Smooth muscle cell (in vitro differentiated cells): ENCODE measurements at regions not wholly inside any gene's neighbourhood (a gene's known extent, or its start where the extent isn't known, plus 50 kb on each side); places are given as distances from the start of the nearest gene placed in this dataset.

Experiments used
- DNase-seq: peaks from one replicate; lab custom pipeline; 2025; ENCODE audit not compliant: unreplicated experiment; lab: John Stamatoyannopoulos, UW
- H2AFZ ChIP-seq: fragments of 200-600 bp; sonication (generic); 2 replicates; pipeline ENCODE4 v1.6.0; 2016; ENCODE audit warnings: antibody characterized with exemption, low read depth, mild to moderate bottlenecking
- H3F3A ChIP-seq: fragments of 200-600 bp; sonication (generic); 2 replicates; pipeline ENCODE4 v1.6.0; 2017; ENCODE audit warnings: antibody characterized with exemption, low read depth
- H3K27ac ChIP-seq: fragments of 200-600 bp; sonication (generic); 2 replicates; pipeline ENCODE4 v1.5.1; 2016; ENCODE audit warnings: low read depth, mild to moderate bottlenecking
- H3K27me3 ChIP-seq: fragments of 200-600 bp; sonication (generic); 2 replicates; pipeline ENCODE4 v1.6.1; 2016; ENCODE audit warnings: low read depth, mild to moderate bottlenecking
- H3K36me3 ChIP-seq: fragments of 200-600 bp; sonication (generic); 2 replicates; pipeline ENCODE4 v1.5.1; 2016; ENCODE audit warnings: low read depth
- H3K4me1 ChIP-seq: fragments of 200-600 bp; sonication (generic); 2 replicates; pipeline ENCODE4 v1.5.1; 2016; ENCODE audit warnings: low read depth
- H3K4me2 ChIP-seq: fragments of 200-600 bp; sonication (generic); 2 replicates; pipeline ENCODE4 v1.6.0; 2016; ENCODE audit warnings: mild to moderate bottlenecking
- H3K4me3 ChIP-seq: fragments of 200-600 bp; sonication (generic); 2 replicates; pipeline ENCODE4 v1.5.1; 2016; ENCODE audit warnings: mild to moderate bottlenecking
- H3K79me2 ChIP-seq: fragments of 200-600 bp; sonication (generic); 2 replicates; pipeline ENCODE4 v1.6.0; 2016; ENCODE audit warnings: low read depth, mild to moderate bottlenecking
- H3K9ac ChIP-seq: fragments of 200-600 bp; sonication (generic); 2 replicates; pipeline ENCODE4 v1.6.0; 2016; ENCODE audit warnings: low read depth
- H3K9me3 ChIP-seq: fragments of 200-600 bp; sonication (generic); replicated peaks from 2 replicates; pipeline ENCODE4 v1.5.1; 2016; ENCODE audit warnings: low read depth
- H4K20me1 ChIP-seq: fragments of 200-600 bp; sonication (generic); 2 replicates; pipeline ENCODE4 v1.6.0; 2016; ENCODE audit warnings: low read depth
- WGBS: methylation state at CpG from one replicate; pipeline ENCODE4 v1.1.7; 2016; ENCODE audit warnings: low lambda C conversion rate; 5-methylcytosine and 5-hydroxymethylcytosine counted together
- TF ChIP-seq, protein P1 (sequence below): fragments of 200-600 bp; sonication (generic); IDR thresholded peaks from 2 replicates; pipeline ENCODE4 v1.5.1; 2017; ENCODE audit warnings: borderline replicate concordance, mild to moderate bottlenecking, antibody characterized with exemption; ENCODE audit not compliant: insufficient read depth, poor library complexity, severe bottlenecking

DNA sequence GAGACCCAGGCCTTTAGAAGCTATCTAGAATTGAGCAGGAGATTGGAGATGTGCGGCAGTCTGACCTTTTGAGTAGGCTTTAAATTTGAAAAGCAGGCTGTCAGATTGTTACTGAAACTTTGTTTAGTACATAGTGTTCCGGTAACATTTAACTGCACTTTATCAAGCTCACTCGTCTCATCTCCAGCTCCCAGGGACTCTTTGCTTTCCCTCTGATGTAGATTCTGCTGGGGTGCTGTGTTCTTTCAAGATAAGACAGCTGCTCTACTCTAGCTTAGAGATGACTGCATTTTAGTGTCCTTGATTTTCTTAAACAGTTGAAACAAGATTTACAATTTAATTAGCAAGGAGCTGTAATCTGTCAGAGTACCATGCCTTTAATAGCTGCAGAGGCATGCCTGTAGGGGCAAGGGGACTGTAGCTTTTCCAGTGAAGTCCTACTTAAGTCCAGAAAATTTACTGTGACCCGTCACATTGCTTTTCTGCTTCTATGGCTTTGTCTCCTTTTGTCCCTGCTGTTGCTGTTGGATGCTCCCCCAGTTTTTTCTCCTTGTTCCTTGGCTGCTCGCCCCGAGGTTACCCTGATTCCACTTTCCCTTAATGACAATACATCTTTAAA lies 56.4 kb upstream of the MTPN start:
- Histone ChIP-seq H3K9ac (no peak overlapping the region), H3K4me3 (no peak overlapping the region), H3K4me2 (peak overlapping the region; percentile 52), H3K27ac (peak overlapping the region; percentile 53), H3K4me1 (peaks cover 12% of the 10 kb centered on the region), H3F3A (peaks cover 25% of the 10 kb centered on the region), H2AFZ (peak overlapping the region; percentile 80), H3K27me3 (no peaks in the 10 kb centered on the region), H3K9me3 (no peaks in the 10 kb centered on the region), H4K20me1 (no peaks in the 10 kb centered on the region), H3K36me3 (no peaks in the 10 kb centered on the region), H3K79me2 (no peaks in the 10 kb centered on the region)
- TF ChIP-seq, protein P1, sequence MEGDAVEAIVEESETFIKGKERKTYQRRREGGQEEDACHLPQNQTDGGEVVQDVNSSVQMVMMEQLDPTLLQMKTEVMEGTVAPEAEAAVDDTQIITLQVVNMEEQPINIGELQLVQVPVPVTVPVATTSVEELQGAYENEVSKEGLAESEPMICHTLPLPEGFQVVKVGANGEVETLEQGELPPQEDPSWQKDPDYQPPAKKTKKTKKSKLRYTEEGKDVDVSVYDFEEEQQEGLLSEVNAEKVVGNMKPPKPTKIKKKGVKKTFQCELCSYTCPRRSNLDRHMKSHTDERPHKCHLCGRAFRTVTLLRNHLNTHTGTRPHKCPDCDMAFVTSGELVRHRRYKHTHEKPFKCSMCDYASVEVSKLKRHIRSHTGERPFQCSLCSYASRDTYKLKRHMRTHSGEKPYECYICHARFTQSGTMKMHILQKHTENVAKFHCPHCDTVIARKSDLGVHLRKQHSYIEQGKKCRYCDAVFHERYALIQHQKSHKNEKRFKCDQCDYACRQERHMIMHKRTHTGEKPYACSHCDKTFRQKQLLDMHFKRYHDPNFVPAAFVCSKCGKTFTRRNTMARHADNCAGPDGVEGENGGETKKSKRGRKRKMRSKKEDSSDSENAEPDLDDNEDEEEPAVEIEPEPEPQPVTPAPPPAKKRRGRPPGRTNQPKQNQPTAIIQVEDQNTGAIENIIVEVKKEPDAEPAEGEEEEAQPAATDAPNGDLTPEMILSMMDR, result no peak
- WGBS, result 20% methylated on average over 6 of the region's 6 CpGs
- no peak for DNase-seq

DNA sequence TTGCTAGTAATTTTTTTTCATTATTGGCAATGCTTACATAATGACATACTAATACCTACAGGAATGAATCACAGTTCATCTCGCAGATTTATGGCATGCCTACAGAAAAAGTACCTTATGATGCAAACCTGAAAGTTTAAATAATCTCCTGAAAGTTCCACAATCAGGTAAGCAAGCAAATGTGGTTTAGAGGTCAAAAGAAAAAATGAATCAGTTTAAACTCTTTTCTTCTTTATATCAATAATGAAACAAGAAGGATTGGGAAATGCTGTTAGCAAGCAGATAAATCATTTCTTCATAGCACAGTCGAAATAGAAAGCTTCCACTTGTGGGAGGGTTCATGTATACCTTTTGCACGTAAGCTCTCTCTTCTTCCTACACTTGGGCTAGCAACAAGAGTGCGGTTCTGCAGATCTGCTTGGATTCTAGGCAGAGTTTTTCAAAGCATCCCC lies 53.7 kb upstream of the MTPN start:
- no peak overlapping the region for H3K27ac ChIP-seq
- DNase-seq, result no peak

DNA sequence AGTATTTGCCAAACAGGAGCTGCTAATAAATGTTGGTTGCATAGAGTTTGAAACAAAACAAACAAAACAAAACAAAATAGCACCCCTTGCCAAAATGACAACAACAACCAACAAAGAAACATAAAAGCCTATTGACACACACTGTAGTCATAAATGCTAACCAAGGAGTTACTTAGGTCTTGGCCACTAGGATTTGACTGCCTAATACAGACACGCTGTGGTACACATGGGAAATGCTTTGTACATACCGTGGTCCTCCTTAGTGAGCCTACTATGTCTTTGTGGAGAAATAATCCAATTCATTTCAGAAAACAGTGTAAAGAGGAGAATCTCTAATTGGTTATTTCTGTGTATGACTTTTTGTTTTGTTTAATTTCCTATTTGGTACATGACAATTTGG lies 53.2 kb upstream of the MTPN start:
- H3K4me2 ChIP-seq, result no peak overlapping the region
- TF ChIP-seq, protein P1, result no peak
- H3F3A ChIP-seq, result peaks cover 13% of the 10 kb centered on the region
- no peaks in the 10 kb centered on the region for H3K36me3 ChIP-seq
- H3K9ac ChIP-seq, result no peak overlapping the region
- no peak overlapping the region for H2AFZ ChIP-seq
- no peak overlapping the region for H3K27ac ChIP-seq
- WGBS, result 85% methylated on average over 2 of the region's 2 CpGs
- H3K27me3 ChIP-seq, result no peaks in the 10 kb centered on the region
- no peaks in the 10 kb centered on the region for H3K9me3 ChIP-seq
- H3K4me3 ChIP-seq, result no peak overlapping the region
- H3K79me2 ChIP-seq, result no peaks in the 10 kb centered on the region
- no peaks in the 10 kb centered on the region for H4K20me1 ChIP-seq
- H3K4me1 ChIP-seq, result peaks cover 5% of the 10 kb centered on the region
- no peak for DNase-seq

More for the DNA sequence above, 53.7 kb upstream of the MTPN start:
- no peak overlapping the region for H3K4me2 ChIP-seq
- no peak overlapping the region for H3K9ac ChIP-seq
- no peak overlapping the region for H2AFZ ChIP-seq
- no peaks in the 10 kb centered on the region for H3K36me3 ChIP-seq
- peaks cover 5% of the 10 kb centered on the region for H3K4me1 ChIP-seq
- H4K20me1 ChIP-seq, result no peaks in the 10 kb centered on the region
- TF ChIP-seq, protein P1, result no peak
- no peaks in the 10 kb centered on the region for H3K27me3 ChIP-seq
- H3K4me3 ChIP-seq, result no peak overlapping the region
- no peaks in the 10 kb centered on the region for H3K79me2 ChIP-seq
- no peaks in the 10 kb centered on the region for H3K9me3 ChIP-seq
- peaks cover 14% of the 10 kb centered on the region for H3F3A ChIP-seq
- 82% methylated on average over 4 of the region's 4 CpGs for WGBS

DNA sequence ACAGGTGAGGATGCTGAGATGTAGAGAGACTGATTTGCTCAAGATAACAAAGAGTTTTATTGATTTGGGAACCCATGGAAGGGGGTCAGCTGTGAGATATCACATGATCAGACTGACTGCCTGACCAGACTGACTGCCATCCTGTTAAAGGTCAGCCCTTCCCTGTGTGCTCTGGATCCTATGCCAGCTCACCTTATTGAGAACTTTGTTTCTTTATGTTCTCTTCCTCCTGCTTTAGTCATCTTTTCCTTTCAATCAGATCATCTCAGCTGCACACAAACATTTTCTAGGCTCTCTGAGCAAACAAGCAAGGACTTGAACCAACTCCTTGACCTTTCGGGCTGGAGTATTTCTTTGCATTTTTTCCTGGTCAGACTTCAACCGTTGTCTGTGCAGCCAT lies 50.0 kb upstream of the MTPN start:
- DNase-seq, result no peak
- H3K27me3 ChIP-seq, result no peaks in the 10 kb centered on the region
- no peak overlapping the region for H3K27ac ChIP-seq
- no peaks in the 10 kb centered on the region for H3K36me3 ChIP-seq
- no peaks in the 10 kb centered on the region for H3K79me2 ChIP-seq
- no peaks in the 10 kb centered on the region for H3K9me3 ChIP-seq
- H3K4me2 ChIP-seq, result no peak overlapping the region
- 97% methylated on average over 2 of the region's 2 CpGs for WGBS
- TF ChIP-seq, protein P1, result no peak
- H2AFZ ChIP-seq, result no peak overlapping the region
- H3F3A ChIP-seq, result no peaks in the 10 kb centered on the region
- no peak overlapping the region for H3K9ac ChIP-seq
- no peaks in the 10 kb centered on the region for H3K4me1 ChIP-seq
- no peaks in the 10 kb centered on the region for H4K20me1 ChIP-seq
- H3K4me3 ChIP-seq, result no peak overlapping the region
